ENCODE measurements at regions not wholly inside any gene's neighbourhood (a gene's known extent, or its start where the extent isn't known, plus 50 kb on each side); places are given as distances from the start of the nearest gene placed in this dataset.

GRCh38 chr14:98867726-98868125 lies 404.3 kb downstream of the BCL11B start:
- no peak for TF ChIP-seq EZH2 (IDR thresholded peaks at IDR 0.05; ENCODE audit: borderline replicate concordance, insufficient read depth, low read length, poor library complexity, severe bottlenecking)
- no peak for TF ChIP-seq CTCF (IDR thresholded peaks at IDR 0.05; ENCODE audit: poor library complexity, severe bottlenecking)
- TF ChIP-seq REST (IDR thresholded peaks at IDR 0.05; ENCODE audit: borderline replicate concordance): no peak
- no peak for TF ChIP-seq TAF1 (IDR thresholded peaks at IDR 0.05; ENCODE audit: low read depth)

Measured in neural cell (in vitro differentiated cells).